H1 (cell line): ENCODE measurements at regions not wholly inside any gene's neighbourhood (a gene's known extent, or its start where the extent isn't known, plus 50 kb on each side); places are given as distances from the start of the nearest gene placed in this dataset.

Source experiments
- CTCF ChIA-PET: fragments of 300-600 bp; sonication (Branson Sonifier 250); formaldehyde crosslinking; loops from one replicate; lab custom pipeline; 2021; ENCODE audit not compliant: partially characterized antibody; lab: Charles Lee
- POLR2A ChIA-PET: fragments of 300-600 bp; sonication (Branson Sonifier 250); formaldehyde crosslinking; loops from one replicate; lab custom pipeline; 2021; ENCODE audit warnings: inconsistent platforms; ENCODE audit not compliant: partially characterized antibody; lab: Charles Lee
- DNase-seq, 2 experiments: peaks; one replicate each; pipeline versions ENCODE4 v3.0.0 to v3.0.0-alpha.2; 2010 to 2022; ENCODE audit warnings: low spot score in 2 of 2, low read depth in 1 of 2, mixed read lengths in 1 of 2
- FAIRE-seq: peaks from 2 replicates; lab custom pipeline; 2011; peaks lifted over from hg19 to GRCh38; lab: Jason Lieb, UNC
- H2AFZ ChIP-seq: 2 replicates; pipeline ENCODE4 v1.8.1; 2012; ENCODE audit warnings: low read length, inconsistent platforms
- H2AK5ac ChIP-seq: 2 replicates; pipeline ENCODE4 v1.6.1; 2013; ENCODE audit warnings: low read depth, low read length
- H2BK120ac ChIP-seq: replicated peaks from 2 replicates; pipeline ENCODE3; 2013; ENCODE audit warnings: low read depth, low read length, inconsistent platforms
- H2BK12ac ChIP-seq: 2 replicates; pipeline ENCODE4 v1.6.1; 2013; ENCODE audit warnings: low read depth, low read length
- H2BK15ac ChIP-seq: 2 replicates; pipeline ENCODE4 v1.6.1; 2013; ENCODE audit warnings: low read length
- H2BK20ac ChIP-seq: 2 replicates; pipeline ENCODE4 v1.6.1; 2013; ENCODE audit warnings: low read length
- H2BK5ac ChIP-seq: 2 replicates; pipeline ENCODE4 v1.6.1; 2013; ENCODE audit warnings: low read depth, low read length
- H3K14ac ChIP-seq: 2 replicates; pipeline ENCODE4 v1.6.1; 2013; ENCODE audit warnings: inconsistent platforms; ENCODE audit not compliant: insufficient read length
- H3K18ac ChIP-seq: 2 replicates; pipeline ENCODE4 v1.6.1; 2013; ENCODE audit warnings: low read length; ENCODE audit errors: extremely low read depth
- H3K23ac ChIP-seq: 2 replicates; pipeline ENCODE4 v1.6.1; 2013; ENCODE audit warnings: inconsistent platforms; ENCODE audit not compliant: insufficient read length
- H3K23me2 ChIP-seq: 2 replicates; pipeline ENCODE4 v1.6.1; 2013; ENCODE audit warnings: low read depth, low read length
- H3K27ac ChIP-seq: 2 replicates; pipeline ENCODE4 v1.6.1; 2011; ENCODE audit warnings: low read depth, low read length, inconsistent platforms
- H3K27me3 ChIP-seq, 4 experiments: replicated peaks in 1 of 4; 1 replicate in 1 of 4; 2 replicates in 3 of 4; pipeline versions ENCODE4 v1.6.1 to v1.8.1; 2011 to 2013; ENCODE audit warnings: low read length in 3 of 4, mild to moderate bottlenecking in 3 of 4, inconsistent platforms in 2 of 4, mixed read lengths in 2 of 4, moderate library complexity in 1 of 4; ENCODE audit not compliant: control insufficient read depth in 3 of 4, insufficient read depth in 3 of 4; ENCODE audit errors: extremely low read depth in 1 of 4
- H3K36me3 ChIP-seq, 4 experiments: 2 replicates each; pipeline versions ENCODE4 v1.6.1 to v1.8.1; 2011 to 2013; ENCODE audit warnings: mild to moderate bottlenecking in 4 of 4, low read length in 3 of 4, moderate library complexity in 2 of 4, control low read depth in 1 of 4, inconsistent platforms in 1 of 4; ENCODE audit not compliant: insufficient read depth in 4 of 4, control insufficient read depth in 2 of 4
- H3K4ac ChIP-seq: replicated peaks from 2 replicates; pipeline ENCODE3; 2013; ENCODE audit warnings: low read length, low read depth, mixed read lengths, inconsistent platforms; ENCODE audit not compliant: insufficient read length
- H3K4me1 ChIP-seq, 4 experiments: replicated peaks in 1 of 4; 1 replicate in 1 of 4; 2 replicates in 3 of 4; pipeline versions ENCODE4 v1.6.1 to v1.8.1; 2011 to 2013; ENCODE audit warnings: low read length in 3 of 4, inconsistent platforms in 2 of 4, mixed read lengths in 1 of 4; ENCODE audit not compliant: insufficient read depth in 4 of 4, control insufficient read depth in 3 of 4
- H3K4me2 ChIP-seq, 2 experiments: 2 replicates each; pipeline versions ENCODE4 v1.6.1 to v1.8.1; 2011 to 2013; ENCODE audit warnings: low read depth in 2 of 2, low read length in 2 of 2, control low read depth in 1 of 2, inconsistent platforms in 1 of 2, mild to moderate bottlenecking in 1 of 2; ENCODE audit not compliant: insufficient read depth in 1 of 2
- H3K4me3 ChIP-seq, 4 experiments: fragments of 200-600, 300-600 bp in 1 of 4; sonication (generic), shearing (Covaris generic), sonication (Bioruptor Twin) in 1 of 4; 2 replicates each; pipeline versions ENCODE4 v1.5.1 to v1.8.1; 2011 to 2016; ENCODE audit warnings: low read length in 4 of 4, low read depth in 3 of 4, control low read depth in 2 of 4, inconsistent platforms in 2 of 4, mild to moderate bottlenecking in 2 of 4, mixed read lengths in 1 of 4, moderate library complexity in 1 of 4; ENCODE audit not compliant: insufficient read depth in 2 of 4; ENCODE audit errors: extremely low read depth in 1 of 4
- H3K56ac ChIP-seq: replicated peaks from 2 replicates; pipeline ENCODE3; 2013; ENCODE audit warnings: low read depth, mild to moderate bottlenecking, mixed read lengths, low read length, inconsistent platforms; ENCODE audit not compliant: insufficient read length
- H3K79me1 ChIP-seq: 2 replicates; pipeline ENCODE4 v1.6.1; 2013; ENCODE audit warnings: low read depth, low read length, control low read depth
- H3K79me2 ChIP-seq, 2 experiments: 2 replicates each; pipeline versions ENCODE4 v1.6.1 to v1.8.1; 2012 to 2013; ENCODE audit warnings: low read length in 2 of 2, mild to moderate bottlenecking in 2 of 2, inconsistent platforms in 1 of 2; ENCODE audit not compliant: insufficient read depth in 2 of 2, control insufficient read depth in 1 of 2
- H3K9ac ChIP-seq, 4 experiments: replicated peaks in 1 of 4; 1 replicate in 1 of 4; 2 replicates in 3 of 4; pipeline versions ENCODE4 v1.6.1 to v1.8.1; 2011 to 2013; ENCODE audit warnings: low read depth in 3 of 4, low read length in 3 of 4, control low read depth in 2 of 4, mild to moderate bottlenecking in 2 of 4, moderate library complexity in 2 of 4, inconsistent platforms in 1 of 4; ENCODE audit errors: extremely low read depth in 1 of 4
- H3K9me3 ChIP-seq, 2 experiments: 2 replicates each; pipeline versions ENCODE4 v1.6.1 to v1.8.1; 2012 to 2013; ENCODE audit warnings: mild to moderate bottlenecking in 2 of 2, moderate library complexity in 2 of 2, control low read depth in 1 of 2, inconsistent platforms in 1 of 2, low read depth in 1 of 2, low read length in 1 of 2, mixed read lengths in 1 of 2; ENCODE audit not compliant: insufficient read depth in 2 of 2
- H4K20me1 ChIP-seq, 2 experiments: replicated peaks in 1 of 2; 2 replicates each; pipeline versions ENCODE3 to v1.8.1; 2011 to 2013; ENCODE audit warnings: inconsistent platforms in 2 of 2, low read length in 2 of 2, mild to moderate bottlenecking in 1 of 2; ENCODE audit not compliant: insufficient read depth in 2 of 2, control insufficient read depth in 1 of 2
- H4K5ac ChIP-seq: 2 replicates; pipeline ENCODE4 v1.6.1; 2013; ENCODE audit warnings: low read length, low read depth, mixed read lengths, inconsistent platforms; ENCODE audit not compliant: insufficient read length
- H4K8ac ChIP-seq: 2 replicates; pipeline ENCODE4 v1.8.0; 2013; ENCODE audit warnings: mild to moderate bottlenecking, moderate library complexity, low read length, inconsistent platforms; ENCODE audit not compliant: insufficient read depth; ENCODE audit errors: extremely low read depth
- H4K91ac ChIP-seq: replicated peaks from 2 replicates; pipeline ENCODE3; 2013; ENCODE audit warnings: low read length, mixed read lengths, inconsistent platforms; ENCODE audit not compliant: insufficient read length
- BCL11A ChIP-seq, 2 experiments: IDR thresholded peaks; one replicate each; pipeline ENCODE4 v1.6.1; 2011; ENCODE audit warnings: low read depth in 2 of 2, low read length in 2 of 2, mild to moderate bottlenecking in 2 of 2
- CBX5 ChIP-seq: fragments of 300-800, 300-1000 bp; sonication (generic); IDR thresholded peaks from 2 replicates; pipeline ENCODE4 v1.7.1; 2016; ENCODE audit warnings: antibody characterized with exemption, low read length, low read depth
- CHD2 ChIP-seq: IDR thresholded peaks from 2 replicates; pipeline ENCODE4 v1.6.1; 2012; ENCODE audit warnings: low read length, improper control_type of control experiment
- NRF1 ChIP-seq: IDR thresholded peaks from 2 replicates; pipeline ENCODE4 v1.6.1; 2011; ENCODE audit warnings: mild to moderate bottlenecking, low read depth, low read length, improper control_type of control experiment
- POLR2AphosphoS5 ChIP-seq: IDR thresholded peaks from 2 replicates; pipeline ENCODE4 v1.6.1; 2011; ENCODE audit warnings: low read depth, low read length
- SP2 ChIP-seq: IDR thresholded peaks from 2 replicates; pipeline ENCODE4 v1.6.1; 2012; ENCODE audit warnings: mild to moderate bottlenecking, low read length, inconsistent platforms
- WGBS, 2 experiments: shearing (Covaris generic) in 1 of 2; methylation state at CpG; one replicate each; pipeline versions ENCODE4 v1.1.6 to v1.1.7; 2013 to 2015; ENCODE audit warnings: low lambda C conversion rate in 2 of 2, mixed read lengths in 2 of 2, inconsistent platforms in 1 of 2, low coverage in 1 of 2, missing lambda C conversion rate in 1 of 2; ENCODE audit not compliant: insufficient replicate concordance in 2 of 2, insufficient coverage in 1 of 2, insufficient read length in 1 of 2; ENCODE audit errors: extremely low coverage in 1 of 2, missing lambda C conversion rate in 1 of 2; 5-methylcytosine and 5-hydroxymethylcytosine counted together
- TF ChIP-seq, protein P1 (sequence below), 3 experiments: IDR thresholded peaks; 1 replicate in 2 of 3; 2 replicates in 1 of 3; pipeline versions ENCODE4 v1.5.1 to v1.6.1; 2011; ENCODE audit warnings: low read length in 3 of 3, mild to moderate bottlenecking in 3 of 3, inconsistent platforms in 2 of 3, low read depth in 1 of 3, moderate library complexity in 1 of 3; ENCODE audit not compliant: insufficient read depth in 1 of 3; ENCODE audit errors: control extremely low read depth in 1 of 3
- TF ChIP-seq, protein P2 (sequence below): IDR thresholded peaks from 2 replicates; pipeline ENCODE4 v1.6.1; 2012; ENCODE audit warnings: inconsistent platforms

DNA sequence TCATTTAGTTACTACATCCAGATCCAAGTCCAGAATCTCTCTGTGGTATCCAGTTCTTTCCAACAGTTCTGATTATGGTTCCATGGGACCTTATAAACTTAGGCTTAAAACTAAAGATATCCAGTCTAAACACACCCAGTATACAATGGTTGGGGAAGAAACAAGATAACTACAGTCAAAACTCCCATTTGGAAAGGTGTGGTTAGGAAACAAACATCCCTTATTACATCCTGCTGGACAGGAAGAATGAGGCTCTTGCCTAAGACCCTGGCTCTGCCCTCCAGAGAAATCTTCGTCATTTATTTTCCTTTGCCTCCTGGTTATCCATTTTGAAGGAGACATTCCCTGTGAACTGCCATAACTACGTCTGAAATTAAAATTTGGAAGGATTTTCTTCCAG, 64.6 kb upstream of the EPB41L4A start:
- DNase-seq, result no peak
- Histone ChIP-seq H3K27me3 (no peaks in the 10 kb centered on the region), H3K4me2 (no peak overlapping the region), H2BK12ac (no peak overlapping the region), H2AFZ (no peak overlapping the region), H4K20me1 (no peaks in the 10 kb centered on the region), H3K23me2 (no peaks in the 10 kb centered on the region), H3K14ac (no peak overlapping the region), H3K4me1 (no peaks in the 10 kb centered on the region), H2BK120ac (no peak overlapping the region), H3K36me3 (no peaks in the 10 kb centered on the region), H3K56ac (no peak overlapping the region), H3K9ac (no peak overlapping the region), H2BK5ac (no peak overlapping the region), H4K8ac (no peak overlapping the region), H3K4me3 (no peak overlapping the region), H3K79me2 (no peaks in the 10 kb centered on the region)
- 88% methylated on average over 2 of the region's 2 CpGs; no CpG with 5 or more reads in 1 of the 2 experiments for WGBS, 2 experiments
- CTCF ChIA-PET, result interaction anchor here (1.0 kb wide), 1 partner anchor 9 kb away, joined by 3 read pairs; no protein-coding TSS in a partner anchor
- POLR2A ChIA-PET, result no interaction called here
- TF ChIP-seq CBX5 (no peak), NRF1 (no peak), BCL11A (IDR thresholded peaks at IDR 0.05; ENCODE audit: low read depth in 2 of 2, low read length in 2 of 2) (no peak), CHD2 (no peak), SP2 (no peak), POLR2AphosphoS5 (no peak)
- TF ChIP-seq, protein P1, sequence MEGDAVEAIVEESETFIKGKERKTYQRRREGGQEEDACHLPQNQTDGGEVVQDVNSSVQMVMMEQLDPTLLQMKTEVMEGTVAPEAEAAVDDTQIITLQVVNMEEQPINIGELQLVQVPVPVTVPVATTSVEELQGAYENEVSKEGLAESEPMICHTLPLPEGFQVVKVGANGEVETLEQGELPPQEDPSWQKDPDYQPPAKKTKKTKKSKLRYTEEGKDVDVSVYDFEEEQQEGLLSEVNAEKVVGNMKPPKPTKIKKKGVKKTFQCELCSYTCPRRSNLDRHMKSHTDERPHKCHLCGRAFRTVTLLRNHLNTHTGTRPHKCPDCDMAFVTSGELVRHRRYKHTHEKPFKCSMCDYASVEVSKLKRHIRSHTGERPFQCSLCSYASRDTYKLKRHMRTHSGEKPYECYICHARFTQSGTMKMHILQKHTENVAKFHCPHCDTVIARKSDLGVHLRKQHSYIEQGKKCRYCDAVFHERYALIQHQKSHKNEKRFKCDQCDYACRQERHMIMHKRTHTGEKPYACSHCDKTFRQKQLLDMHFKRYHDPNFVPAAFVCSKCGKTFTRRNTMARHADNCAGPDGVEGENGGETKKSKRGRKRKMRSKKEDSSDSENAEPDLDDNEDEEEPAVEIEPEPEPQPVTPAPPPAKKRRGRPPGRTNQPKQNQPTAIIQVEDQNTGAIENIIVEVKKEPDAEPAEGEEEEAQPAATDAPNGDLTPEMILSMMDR (IDR thresholded peaks at IDR 0.05; ENCODE audit: control extremely low read depth in 1 of 3, insufficient read depth in 1 of 3, low read depth in 1 of 3, low read length in 3 of 3), result no peak
- TF ChIP-seq, protein P2, sequence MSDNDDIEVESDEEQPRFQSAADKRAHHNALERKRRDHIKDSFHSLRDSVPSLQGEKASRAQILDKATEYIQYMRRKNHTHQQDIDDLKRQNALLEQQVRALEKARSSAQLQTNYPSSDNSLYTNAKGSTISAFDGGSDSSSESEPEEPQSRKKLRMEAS, result no peak
- TF ChIP-seq, all 59 proteins: peak for 0
- H3K18ac ChIP-seq, result no peak overlapping the region
- no peak overlapping the region for H4K5ac ChIP-seq
- FAIRE-seq, result no peak
- no peak overlapping the region for H3K4ac ChIP-seq
- no peaks in the 10 kb centered on the region; a peak in 1 of 4 replicates for H3K9me3 ChIP-seq
- H4K91ac ChIP-seq, result no peak overlapping the region
- no peak overlapping the region for H3K23ac ChIP-seq
- H3K27ac ChIP-seq, result no peak overlapping the region
- H2BK20ac ChIP-seq, result no peak overlapping the region
- no peaks in the 10 kb centered on the region for H3K79me1 ChIP-seq
- H2AK5ac ChIP-seq, result no peak overlapping the region
- no peak overlapping the region for H2BK15ac ChIP-seq
